ENCODE measurements at regions not wholly inside any gene's neighbourhood (a gene's known extent, or its start where the extent isn't known, plus 50 kb on each side); places are given as distances from the start of the nearest gene placed in this dataset.
"Not testable (repeated sequence)": the region's sequence is repeated elsewhere in the genome, so short reads cannot be mapped to it uniquely, and the experiment has no call there.

DNA sequence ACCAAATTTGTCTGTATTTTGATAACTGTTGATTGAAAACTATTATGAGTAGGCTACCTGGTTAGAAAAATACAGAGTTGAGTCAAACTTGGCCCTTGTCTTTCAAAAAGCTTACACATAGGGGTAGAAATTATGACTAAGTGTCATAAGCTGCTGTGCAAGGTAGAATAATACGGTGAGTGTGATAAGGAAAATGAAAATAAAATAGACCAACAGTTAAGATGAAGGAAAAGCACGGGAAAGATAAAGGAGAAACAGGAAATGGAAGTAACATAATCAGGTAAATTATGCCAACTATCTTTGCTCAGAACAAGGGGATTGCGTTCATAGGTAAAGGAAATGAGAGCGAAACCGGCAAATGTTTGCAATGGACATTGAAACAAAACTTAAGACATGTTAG lies 302.5 kb downstream of the PCDH7 start:
- DNase-seq: no peak

DNA sequence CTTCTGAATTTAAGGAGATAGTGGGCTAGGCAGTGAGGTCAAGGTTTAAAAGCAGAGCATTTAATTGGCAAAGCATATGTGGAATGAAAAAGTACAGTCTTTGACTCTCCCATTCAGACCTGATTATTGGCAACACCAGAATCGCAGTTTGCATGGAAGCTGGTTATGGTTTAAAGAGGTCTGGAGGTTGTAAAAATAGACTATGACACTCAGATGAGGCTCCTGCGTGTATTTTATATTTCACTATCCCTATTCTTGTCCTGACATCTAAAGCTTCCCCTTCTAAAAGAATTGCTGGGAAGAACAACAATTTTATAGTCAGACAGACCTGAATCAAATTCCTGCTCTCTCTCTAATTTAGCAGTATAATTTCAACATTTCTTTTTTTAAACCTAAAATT lies 302.9 kb downstream of the PCDH7 start:
- no peak for DNase-seq

DNA sequence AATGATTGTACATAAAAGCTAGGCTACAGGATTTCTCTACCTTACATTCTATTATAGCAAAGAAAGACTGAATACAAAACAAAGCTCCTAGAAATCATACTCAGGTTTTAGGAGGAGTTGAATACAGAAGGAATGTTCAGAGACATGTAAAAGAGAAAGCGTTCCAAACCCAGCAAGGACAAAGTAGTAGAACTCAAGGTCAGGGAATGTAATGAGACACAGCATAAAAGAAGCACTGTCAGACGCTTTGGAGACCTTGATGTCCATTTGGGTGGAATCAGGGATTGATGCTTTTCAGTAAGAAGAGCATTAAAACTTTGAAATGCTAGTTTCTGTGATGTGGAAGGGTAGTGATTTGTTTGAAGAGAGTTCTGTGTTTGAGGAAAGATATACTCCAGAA lies 303.6 kb downstream of the PCDH7 start:
- DNase-seq: no peak

DNA sequence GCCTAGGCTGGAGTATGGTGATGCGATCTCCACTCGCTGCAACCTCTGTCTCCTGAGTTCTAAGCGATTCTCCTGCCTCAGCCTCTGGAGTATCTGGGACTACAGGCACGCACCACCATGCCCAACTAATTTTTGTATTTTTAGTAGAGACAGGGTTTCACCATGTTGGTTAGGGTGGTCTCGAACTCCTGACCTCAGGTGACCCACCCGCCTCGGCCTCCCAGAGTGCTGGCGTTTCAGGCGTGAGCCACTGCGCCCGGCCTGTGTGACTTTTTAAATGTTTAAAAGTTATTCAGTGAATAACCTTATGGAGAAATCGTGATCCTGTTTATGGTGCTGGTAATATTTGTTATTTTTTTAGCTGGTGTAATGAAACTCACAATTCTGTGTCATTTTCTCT lies 304.6 kb downstream of the PCDH7 start:
- not testable (repeated sequence) for DNase-seq

DNA sequence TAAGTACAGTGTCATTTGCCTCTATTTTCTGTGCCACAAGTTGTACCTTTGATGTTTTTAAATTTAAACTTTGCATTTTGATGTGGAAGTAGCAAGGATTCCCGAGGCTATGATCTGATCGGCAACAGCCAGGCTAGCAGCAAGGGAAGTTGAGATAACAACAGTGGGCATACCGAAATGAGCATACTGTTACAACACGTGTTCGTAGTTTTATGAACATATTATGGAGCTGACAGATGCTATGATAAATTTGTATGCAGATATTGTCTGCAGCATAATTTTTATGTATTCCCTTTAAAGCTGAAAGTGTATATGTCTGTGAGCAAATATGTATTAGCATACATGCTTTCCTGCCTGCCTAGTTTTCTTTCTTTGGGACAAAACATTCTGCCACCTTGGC lies 306.1 kb downstream of the PCDH7 start:
- no peak for DNase-seq

DNA sequence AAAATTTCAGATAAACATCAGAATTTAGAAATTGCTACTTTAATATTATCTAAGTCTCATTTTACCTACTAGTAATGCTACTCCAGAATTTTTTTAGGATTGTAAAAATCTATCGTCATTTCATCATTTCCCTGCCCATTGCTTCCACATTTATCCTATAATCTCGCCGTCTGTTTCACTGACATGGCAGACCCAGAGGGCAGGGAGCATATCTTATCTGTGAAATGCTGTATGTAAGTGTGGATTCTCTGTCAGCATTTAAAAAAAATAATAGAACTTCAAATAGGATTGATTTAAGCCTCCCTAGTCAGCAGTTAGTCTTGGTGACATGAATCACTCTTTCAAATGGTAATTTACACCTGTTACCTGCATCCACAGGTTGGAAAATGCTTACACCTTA lies 314.4 kb downstream of the PCDH7 start:
- DNase-seq: no peak

DNA sequence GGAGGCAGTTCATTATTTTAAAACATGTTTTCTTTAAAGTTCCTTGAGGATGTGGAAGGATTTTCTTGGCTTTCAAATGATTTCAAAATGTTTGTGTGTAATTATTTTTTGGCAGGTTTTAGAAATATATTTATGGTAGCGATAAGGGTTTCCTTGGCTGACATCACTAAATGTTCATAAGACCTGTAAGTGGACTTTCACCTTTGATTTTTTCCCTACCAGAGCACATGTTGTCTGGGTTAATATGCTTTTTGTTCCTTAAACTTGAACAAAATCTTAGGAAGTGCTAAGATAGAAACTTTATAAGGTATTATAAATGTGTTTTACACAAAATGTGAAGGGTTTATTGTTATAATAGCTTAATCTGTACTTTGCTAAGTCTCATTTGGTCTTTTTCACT lies 315.6 kb downstream of the PCDH7 start:
- DNase-seq: no peak

DNA sequence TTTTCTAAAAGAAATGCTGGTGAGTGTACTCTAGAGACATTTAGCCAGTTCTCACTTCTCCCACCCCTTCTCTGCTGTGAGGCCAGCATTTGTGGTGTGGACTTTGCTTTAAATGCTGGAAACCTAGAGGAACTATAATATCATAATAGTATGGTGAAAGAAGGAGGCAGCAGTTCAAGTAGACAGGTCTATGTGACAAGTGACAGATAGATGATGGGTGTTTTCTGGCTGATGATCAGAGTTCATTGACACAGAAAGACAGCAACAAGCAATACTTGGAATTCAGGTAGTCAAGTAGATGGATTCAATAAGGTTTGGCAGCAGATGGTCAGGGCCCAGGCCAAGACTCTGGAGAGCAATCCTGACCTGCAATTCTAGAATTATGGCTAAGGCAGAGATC lies 317.5 kb downstream of the PCDH7 start:
- DNase-seq: no peak

DNA sequence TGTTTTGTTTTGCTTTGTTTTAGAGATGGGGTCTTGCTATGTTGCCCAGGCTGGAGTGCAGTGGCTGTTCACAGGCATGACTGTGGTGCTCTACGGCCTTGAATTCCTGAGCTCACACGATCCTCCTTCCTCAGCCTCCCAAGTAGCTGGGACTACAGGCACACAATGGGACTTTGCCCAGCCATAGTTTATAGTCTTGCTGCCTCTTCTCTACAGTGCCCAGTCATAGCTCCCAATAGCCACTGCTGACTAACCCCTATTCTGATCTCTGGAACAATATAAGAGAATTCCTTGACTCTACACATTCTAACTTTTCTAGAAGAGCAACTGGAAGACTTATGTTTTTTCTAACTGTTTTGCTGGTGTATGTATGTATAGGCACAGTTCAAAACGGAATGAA lies 319.2 kb downstream of the PCDH7 start:
- DNase-seq: no peak

DNA sequence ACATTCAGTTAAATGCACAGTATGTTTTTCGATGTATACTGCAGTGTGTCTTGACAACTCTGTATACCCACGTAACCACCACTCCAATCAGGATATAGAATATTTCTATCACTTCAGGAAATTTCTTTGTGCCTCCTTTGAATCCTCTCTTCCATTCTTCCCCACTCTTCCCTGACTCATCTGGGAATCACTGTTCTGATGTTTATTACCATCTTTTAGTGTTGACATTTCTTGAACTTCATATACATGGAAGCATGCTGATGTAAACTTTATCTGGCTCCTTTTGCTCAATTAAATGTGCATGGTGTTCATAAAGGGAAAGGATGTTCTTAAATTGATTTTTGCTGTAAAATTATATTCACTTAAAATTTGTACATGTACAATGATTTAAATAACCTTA lies 319.9 kb downstream of the PCDH7 start:
- no peak for DNase-seq

DNA sequence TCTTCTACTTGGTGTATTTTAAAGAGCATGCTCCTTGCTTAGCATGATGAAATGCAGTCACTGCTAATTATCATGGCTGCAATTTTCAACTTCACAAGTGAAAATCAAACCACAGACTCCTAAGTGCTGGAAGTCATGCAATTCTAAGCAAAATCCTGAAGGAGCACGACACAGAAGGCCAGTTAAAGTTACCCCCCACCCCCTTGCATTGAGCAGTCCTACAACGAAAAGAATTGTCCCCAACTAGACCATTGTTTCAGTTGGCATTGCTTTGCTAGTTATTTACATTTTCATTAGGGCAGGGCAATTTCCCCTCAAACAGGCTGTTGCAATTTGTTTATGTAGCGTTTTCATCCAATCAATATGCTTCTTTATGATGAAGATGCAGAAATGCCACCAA lies 321.2 kb downstream of the PCDH7 start:
- DNase-seq: no peak

DNA sequence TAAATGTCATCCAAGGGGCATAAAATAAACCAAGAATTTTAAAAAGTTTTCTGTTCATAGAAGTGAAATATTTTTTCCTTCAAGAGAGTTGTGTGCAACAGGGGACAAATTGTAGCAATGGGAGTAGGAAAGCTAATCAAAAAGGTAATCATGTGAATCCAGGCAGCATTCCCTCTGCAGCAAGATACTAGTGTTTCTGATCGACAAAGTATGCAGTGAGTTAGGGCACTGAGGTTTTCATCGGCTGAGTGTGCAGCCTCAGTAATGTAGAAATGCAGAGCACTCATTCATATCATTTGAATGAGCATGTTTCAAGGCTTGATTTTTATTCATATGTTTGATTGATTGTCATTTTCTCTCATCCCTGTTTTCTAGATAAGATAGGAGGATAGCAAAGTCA lies 321.7 kb downstream of the PCDH7 start:
- no peak for DNase-seq

DNA sequence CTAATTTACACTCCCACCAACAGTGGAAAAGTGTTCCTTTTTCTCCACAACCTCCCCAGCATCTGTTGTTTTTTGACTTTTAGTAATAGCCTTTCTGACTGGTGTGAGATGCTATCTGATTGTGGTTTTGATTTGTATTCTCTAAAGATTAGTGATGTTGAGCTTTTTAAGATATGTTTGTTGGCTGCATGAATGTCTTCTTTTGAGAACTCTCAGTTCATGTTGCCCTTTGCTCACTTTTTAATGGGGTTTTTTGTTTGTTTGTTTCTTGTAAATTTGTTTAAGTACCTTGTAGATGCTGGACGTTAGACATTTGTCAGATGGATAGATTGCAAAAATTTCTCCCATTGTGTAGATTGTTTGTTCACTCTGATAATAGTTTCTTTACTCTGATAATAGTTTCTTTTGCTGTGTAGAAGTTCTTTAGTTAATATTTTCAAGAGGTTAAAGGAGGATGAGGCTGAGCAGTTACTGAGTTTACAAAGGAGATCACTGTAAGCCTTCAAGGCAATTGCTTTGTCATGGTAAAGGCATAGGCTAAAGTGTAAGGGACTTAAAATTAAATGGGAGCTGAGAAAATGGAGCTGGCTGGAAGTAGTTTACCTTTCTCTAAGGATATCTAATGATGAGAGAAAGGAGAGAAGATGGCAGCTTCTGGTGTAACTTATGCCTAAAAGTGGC lies 323.4 kb downstream of the PCDH7 start:
- no peak for DNase-seq

DNA sequence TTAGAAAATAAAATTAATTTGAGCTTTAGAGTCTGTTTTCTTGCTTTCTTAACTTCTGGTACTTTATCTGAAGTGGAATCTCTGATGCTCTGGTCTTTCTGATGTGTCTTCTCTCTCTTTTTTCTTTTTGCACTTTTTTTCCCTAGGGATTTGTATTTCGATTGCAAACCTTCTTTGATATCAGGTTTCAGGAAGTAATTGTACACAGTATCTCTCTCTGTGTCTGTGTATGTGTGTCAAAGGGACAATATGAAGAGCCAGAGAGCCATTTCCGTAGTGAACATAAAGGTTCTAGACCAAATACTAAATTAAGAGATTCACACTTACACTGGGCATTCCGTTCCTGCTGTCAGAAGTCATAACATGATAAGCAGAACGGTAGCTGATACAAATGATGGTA lies 325.0 kb downstream of the PCDH7 start:
- no peak for DNase-seq

DNA sequence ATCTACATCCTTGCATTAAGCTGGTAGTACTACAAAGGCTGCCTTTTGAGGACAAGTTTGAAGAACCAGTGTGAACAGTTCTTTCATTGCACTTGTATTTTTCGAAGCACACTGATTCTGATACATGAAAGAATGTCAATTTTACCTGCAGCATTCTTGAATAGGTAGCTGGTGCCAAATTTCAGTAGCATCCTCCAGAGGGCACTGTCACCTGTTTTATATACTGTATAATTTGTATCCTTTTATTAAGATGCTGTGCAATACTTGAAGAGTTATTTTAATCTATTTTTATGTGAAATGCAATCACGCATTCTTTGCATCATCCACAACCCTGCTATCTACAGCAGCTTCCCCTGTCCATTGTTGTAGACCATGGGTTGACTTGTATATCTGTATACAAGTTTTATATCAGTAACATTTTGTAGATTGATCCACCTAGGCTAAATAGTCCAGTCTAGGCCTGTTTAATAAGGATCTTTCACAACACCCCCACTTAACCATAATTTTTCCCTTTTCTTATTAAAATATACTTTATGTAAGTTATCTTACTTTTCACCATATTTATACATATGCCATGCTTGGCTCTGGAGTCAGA lies 325.7 kb downstream of the PCDH7 start:
- DNase-seq: no peak

DNA sequence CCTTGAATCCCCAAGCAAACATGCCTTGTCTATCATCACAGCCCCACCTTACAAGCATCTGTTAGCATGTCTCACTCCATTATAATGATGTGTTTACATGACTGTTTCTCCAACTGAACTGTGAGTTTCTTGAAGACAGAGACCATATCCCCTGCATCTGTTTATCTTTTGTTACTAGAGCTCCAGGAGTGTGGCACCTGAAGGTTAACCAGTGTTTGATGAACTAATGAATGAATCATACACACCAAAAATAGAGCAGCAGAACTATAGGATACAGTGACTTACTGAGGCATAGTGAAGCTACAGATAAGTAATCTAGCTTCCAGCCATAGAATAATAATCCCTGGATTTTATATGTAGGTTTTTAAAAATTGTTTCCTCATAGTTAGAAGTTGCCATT lies 331.0 kb downstream of the PCDH7 start:
- no peak for DNase-seq

DNA sequence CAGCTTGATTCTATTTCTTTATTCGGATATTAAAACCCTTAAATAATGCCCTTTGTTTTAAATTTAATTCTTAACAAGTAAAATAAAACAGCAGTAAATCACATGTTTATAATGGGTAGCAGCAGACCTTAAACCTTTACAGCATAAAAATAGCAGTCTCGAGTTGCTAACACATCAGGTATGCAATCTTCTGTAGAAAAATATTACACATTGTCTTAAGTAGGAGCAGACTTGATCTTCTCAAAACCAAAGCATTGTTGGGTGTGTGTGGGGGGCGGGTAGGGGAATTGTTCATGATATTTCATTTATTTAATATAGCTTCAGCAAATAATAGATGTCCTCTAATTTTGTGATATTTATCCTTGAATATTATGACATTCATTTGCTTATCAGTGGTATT lies 331.4 kb downstream of the PCDH7 start:
- no peak for DNase-seq

DNA sequence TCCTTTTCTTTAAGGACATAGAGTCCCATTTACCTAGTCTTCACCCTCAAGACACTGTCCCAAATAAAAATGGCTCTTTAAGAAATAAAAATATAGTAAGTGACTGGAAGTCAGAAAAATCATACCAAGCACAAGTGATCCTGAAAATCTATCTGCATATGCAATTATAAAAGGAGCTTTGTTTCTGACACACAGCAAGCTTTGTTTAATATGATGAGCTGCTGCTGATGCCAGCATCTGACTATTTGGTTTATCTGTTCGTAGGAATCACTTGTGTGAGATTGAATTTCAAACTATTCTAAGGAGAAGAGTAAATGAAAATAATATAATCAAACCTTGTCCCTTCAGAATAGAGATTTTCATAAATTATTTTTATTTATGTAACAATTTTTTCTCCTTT lies 332.4 kb downstream of the PCDH7 start:
- DNase-seq: no peak

DNA sequence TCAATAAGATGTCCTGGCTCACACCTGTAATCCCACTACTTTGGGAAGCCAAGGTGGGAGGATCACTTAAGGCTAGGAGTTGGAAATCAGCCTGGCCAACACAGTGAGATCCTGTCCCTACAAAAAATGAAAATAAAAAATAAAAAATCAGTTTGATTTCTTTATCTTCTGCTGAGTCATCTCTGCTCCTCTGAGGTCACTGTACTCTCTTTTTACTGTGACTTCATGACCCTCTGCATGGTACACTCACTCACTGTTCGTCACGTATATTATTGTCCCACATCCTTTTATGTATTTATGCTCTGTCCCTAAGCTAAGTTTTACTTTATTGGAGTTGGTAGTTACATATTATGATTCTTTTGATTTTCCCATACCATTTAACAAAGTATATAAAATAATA lies 333.3 kb downstream of the PCDH7 start:
- no peak for DNase-seq

DNA sequence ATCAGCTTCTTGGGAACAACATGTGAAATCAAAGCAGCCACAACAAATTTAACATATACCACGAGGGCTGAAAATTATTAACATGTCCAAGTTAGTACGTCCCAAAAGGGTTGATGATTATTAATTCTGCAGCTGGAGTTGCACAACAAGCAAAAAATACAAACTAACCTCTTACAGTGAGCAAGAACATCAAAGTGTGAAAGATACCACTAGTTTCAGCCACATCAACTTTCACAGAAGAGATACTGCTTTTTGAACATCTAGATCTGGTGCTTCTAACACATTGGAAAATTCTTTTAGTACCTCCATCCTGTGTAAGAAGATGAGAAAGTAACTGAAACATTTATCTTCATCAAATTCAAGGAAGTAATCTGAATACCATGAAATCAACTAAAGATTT lies 334.1 kb downstream of the PCDH7 start:
- DNase-seq: no peak

DNA sequence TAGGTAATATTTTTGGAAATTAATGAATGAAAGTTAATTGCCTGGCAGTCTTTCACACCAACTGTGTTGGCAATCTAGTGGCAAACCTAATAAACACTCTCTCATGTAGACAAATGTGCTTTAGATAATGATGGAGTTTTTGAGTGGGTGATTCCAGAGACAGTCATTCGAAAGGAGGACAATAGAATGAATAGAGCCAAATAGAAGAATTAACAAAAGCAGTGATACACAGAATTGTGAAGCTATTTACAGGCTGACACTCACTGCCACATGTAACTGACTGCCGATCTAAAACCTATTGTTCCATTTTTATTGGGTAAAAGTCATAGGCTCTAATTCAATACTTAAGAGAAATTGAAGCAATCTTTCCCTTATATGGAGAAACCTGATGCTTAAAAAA lies 338.5 kb downstream of the PCDH7 start:
- DNase-seq: no peak

DNA sequence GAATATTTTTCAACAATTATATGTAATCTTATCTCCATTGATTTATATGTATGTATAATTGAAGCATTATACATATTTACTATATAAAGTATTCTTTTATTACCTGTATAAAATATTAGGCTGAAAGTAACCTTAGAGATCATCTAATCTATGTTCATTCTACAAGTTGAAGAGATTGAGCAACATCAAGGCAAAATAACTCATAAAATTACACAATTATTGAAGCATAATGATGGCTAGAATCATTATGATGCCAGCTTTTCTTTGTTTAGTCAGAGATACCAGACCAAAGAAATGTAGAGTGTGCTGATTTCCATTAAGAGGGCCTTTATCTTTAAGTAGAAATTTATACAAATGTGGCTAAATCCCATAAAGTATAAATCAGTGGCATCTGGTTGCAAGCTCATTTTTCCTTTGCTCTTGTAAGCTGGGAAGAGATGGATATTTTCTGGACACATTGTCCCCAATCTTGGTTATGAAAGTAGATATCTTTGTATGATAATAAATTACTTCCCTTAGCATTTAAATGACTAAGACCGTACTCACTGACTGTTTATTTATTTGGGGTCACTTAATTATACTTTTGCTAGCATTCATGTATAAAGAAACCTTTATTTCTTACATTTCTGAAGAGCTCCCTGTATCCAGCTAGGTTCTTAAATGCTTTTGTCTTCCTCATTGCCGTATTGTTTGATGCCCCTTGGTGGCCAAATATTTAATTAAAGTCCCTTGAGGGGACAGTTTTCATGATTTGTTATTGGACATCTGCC lies 339.8 kb downstream of the PCDH7 start:
- DNase-seq: no peak

DNA sequence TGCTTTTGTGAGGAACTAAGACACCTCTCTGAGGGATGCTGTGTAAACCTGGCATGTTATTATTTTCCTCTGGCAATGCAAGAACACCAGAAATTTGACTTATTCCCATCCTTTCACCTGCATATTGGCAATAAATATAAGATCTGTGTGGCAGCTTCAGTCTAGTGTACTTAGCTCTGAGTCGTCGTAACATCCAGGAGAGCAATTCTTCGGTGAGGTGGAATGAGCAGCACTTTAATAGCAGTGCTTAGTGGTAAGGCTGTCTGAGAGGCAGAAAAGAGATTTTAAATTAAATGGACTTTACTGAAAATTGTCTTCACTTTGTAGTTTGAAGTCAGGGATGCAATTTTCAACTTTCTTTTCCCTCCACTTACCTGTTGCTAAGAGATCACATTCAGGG lies 344.9 kb downstream of the PCDH7 start:
- no peak for DNase-seq

DNA sequence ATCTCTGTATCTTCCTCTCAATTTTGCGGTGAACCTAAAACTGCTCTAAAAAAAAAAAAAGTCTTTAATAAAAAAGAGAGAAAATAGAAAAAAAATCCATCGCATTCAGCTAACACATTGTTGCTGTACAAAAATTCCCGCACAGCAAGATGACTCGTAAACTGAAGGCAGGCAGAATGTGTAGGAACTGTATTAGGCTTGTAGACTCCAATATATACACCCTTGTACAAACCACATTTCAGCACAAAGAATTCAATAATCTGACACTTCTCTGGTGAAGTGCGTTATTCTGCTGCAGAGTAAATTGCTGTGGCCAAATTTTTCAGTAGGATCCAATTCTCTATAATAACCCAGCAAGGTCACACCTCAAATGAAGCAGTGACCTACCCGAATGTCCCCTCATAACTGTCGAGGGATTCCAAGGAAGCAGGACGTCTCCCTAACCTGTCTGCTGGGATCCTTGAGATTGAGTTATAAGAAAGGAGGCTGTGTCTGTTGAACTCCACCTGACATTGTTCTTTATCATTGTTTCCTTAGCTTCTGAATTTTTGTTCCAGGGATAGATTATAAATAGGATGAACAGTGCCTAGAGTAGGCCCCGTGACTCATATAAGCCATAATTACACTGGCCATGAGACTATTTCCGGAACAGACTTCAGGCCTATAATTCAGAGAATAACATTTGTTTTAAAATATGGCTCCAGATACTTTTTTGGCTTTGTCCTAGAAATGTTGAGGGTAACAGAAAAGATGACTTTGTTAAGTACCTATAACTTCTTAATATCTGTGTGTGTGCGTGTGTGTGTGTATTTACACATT lies 348.3 kb downstream of the PCDH7 start:
- DNase-seq: no peak
